HL-60/S4 treated with retinoic acid at 250 ng/mL for 4 days and 3 days (cell line): ENCODE measurements at regions not wholly inside any gene's neighbourhood (a gene's known extent, or its start where the extent isn't known, plus 50 kb on each side); places are given as distances from the start of the nearest gene placed in this dataset.

Experiments used
- in situ Hi-C: fragments of 300-500 bp; cut with MboI; formaldehyde crosslinking; loops from 2 replicates; pipeline ENCODE4 v1.7.0; 2022; ENCODE audit warnings: low sequenced_read_pairs

GRCh38 chr20:24149175-24149574 lies 160.6 kb upstream of the GGTLC1 start:
- in situ Hi-C loops, result no loop called here

GRCh38 chr20:24148372-24148771 lies 159.8 kb upstream of the GGTLC1 start:
- in situ Hi-C loops, result no loop called here

GRCh38 chr20:24147961-24148360 lies 159.4 kb upstream of the GGTLC1 start:
- in situ Hi-C loops, result no loop called here

GRCh38 chr20:24147479-24147878 lies 158.9 kb upstream of the GGTLC1 start:
- in situ Hi-C loops, result no loop called here

- in situ Hi-C loops, result no loop called here
Observed at GRCh38 chr20:24146231-24146634, 157.7 kb upstream of the GGTLC1 start.

GRCh38 chr20:24144371-24144770 lies 155.8 kb upstream of the GGTLC1 start:
- in situ Hi-C loops, result no loop called here

GRCh38 chr20:24141111-24141510 lies 152.5 kb upstream of the GGTLC1 start:
- in situ Hi-C loops, result no loop called here

- in situ Hi-C loops, result no loop called here
Observed at GRCh38 chr20:24139846-24140245, 151.3 kb upstream of the GGTLC1 start.

- in situ Hi-C loops, result no loop called here
Observed at GRCh38 chr20:24138951-24139350, 150.4 kb upstream of the GGTLC1 start.

GRCh38 chr20:24138196-24138857 lies 149.7 kb upstream of the GGTLC1 start:
- in situ Hi-C loops, result no loop called here

- in situ Hi-C loops, result no loop called here
Observed at GRCh38 chr20:24136659-24137246, 148.2 kb upstream of the GGTLC1 start.

- in situ Hi-C loops, result no loop called here
Observed at GRCh38 chr20:24135781-24136180, 147.2 kb upstream of the GGTLC1 start.

- in situ Hi-C loops, result no loop called here
Observed at GRCh38 chr20:24134930-24135329, 146.4 kb upstream of the GGTLC1 start.

- in situ Hi-C loops, result no loop called here
Observed at GRCh38 chr20:24134284-24134683, 145.7 kb upstream of the GGTLC1 start.

- in situ Hi-C loops, result no loop called here
Observed at GRCh38 chr20:24132246-24132645, 143.7 kb upstream of the GGTLC1 start.

GRCh38 chr20:24131684-24132083 lies 143.1 kb upstream of the GGTLC1 start:
- in situ Hi-C loops, result no loop called here

- in situ Hi-C loops, result no loop called here
Observed at GRCh38 chr20:24131281-24131680, 142.7 kb upstream of the GGTLC1 start.

- in situ Hi-C loops, result no loop called here
Observed at GRCh38 chr20:24129641-24130040, 141.1 kb upstream of the GGTLC1 start.

- in situ Hi-C loops, result no loop called here
Observed at GRCh38 chr20:24124951-24125650, 136.5 kb upstream of the GGTLC1 start.

- in situ Hi-C loops, result no loop called here
Observed at GRCh38 chr20:24124003-24124402, 135.4 kb upstream of the GGTLC1 start.

GRCh38 chr20:24118441-24119175 lies 130.0 kb upstream of the GGTLC1 start:
- in situ Hi-C loops, result no loop called here

GRCh38 chr20:24118034-24118433 lies 129.5 kb upstream of the GGTLC1 start:
- in situ Hi-C loops, result no loop called here
